NB4 (cell line): ENCODE measurements at regions not wholly inside any gene's neighbourhood (a gene's known extent, or its start where the extent isn't known, plus 50 kb on each side); places are given as distances from the start of the nearest gene placed in this dataset.

Experiments used
- CTCF ChIP-seq: IDR thresholded peaks from one replicate; pipeline ENCODE4 v1.5.1; 2012; ENCODE audit warnings: low read depth, low read length
- MAX ChIP-seq: IDR thresholded peaks from 2 replicates; pipeline ENCODE4 v1.6.1; 2011; ENCODE audit warnings: low read depth, low read length
- MYC ChIP-seq: IDR thresholded peaks from 2 replicates; pipeline ENCODE4 v1.6.1; 2011; ENCODE audit warnings: low read depth, low read length
- POLR2A ChIP-seq: IDR thresholded peaks from 2 replicates; pipeline ENCODE4 v1.6.1; 2011; ENCODE audit warnings: mild to moderate bottlenecking; ENCODE audit not compliant: insufficient read length; ENCODE audit errors: extremely low read depth

GRCh38 chr5:2030131-2030530 lies 147.4 kb upstream of the IRX4 start:
- no peak for TF ChIP-seq CTCF
- no peak for TF ChIP-seq MYC
- no peak for TF ChIP-seq POLR2A
- TF ChIP-seq MAX = no peak
